ENCODE measurements at regions not wholly inside any gene's neighbourhood (a gene's known extent, or its start where the extent isn't known, plus 50 kb on each side); places are given as distances from the start of the nearest gene placed in this dataset.

GRCh38 chr4:19241895-19242294, 1009.8 kb upstream of the SLIT2 start:
- H3K9me3 Mint-ChIP-seq, result peaks cover 9% of the 10 kb centered on the region
- no peak overlapping the region for H3K4me3 Mint-ChIP-seq
- H3K27me3 Mint-ChIP-seq (ENCODE audit: low read depth), result no peaks in the 10 kb centered on the region
- H3K27ac Mint-ChIP-seq, result no peak overlapping the region
- no peak for TF ChIP-seq CTCF (IDR thresholded peaks at IDR 0.05; ENCODE audit: unreplicated experiment in 3 of 3)
- H3K36me3 Mint-ChIP-seq (ENCODE audit: low read depth), result no peaks in the 10 kb centered on the region
- H3K4me1 Mint-ChIP-seq, result no peaks in the 10 kb centered on the region

GRCh38 chr4:19239565-19239964, 1012.1 kb upstream of the SLIT2 start:
- Mint-ChIP-seq H3K27me3 (ENCODE audit: low read depth) (no peaks in the 10 kb centered on the region), H3K4me1 (no peaks in the 10 kb centered on the region), H3K4me3 (no peak overlapping the region), H3K9me3 (no peaks in the 10 kb centered on the region), H3K36me3 (ENCODE audit: low read depth) (no peaks in the 10 kb centered on the region), H3K27ac (no peak overlapping the region)
- TF ChIP-seq CTCF (IDR thresholded peaks at IDR 0.05; ENCODE audit: unreplicated experiment in 3 of 3), result no peak

- Mint-ChIP-seq H3K27me3 (ENCODE audit: low read depth) (no peaks in the 10 kb centered on the region), H3K36me3 (ENCODE audit: low read depth) (no peaks in the 10 kb centered on the region), H3K9me3 (no peaks in the 10 kb centered on the region), H3K4me1 (no peaks in the 10 kb centered on the region), H3K4me3 (no peak overlapping the region), H3K27ac (no peak overlapping the region)
- no peak for TF ChIP-seq CTCF (IDR thresholded peaks at IDR 0.05; ENCODE audit: unreplicated experiment in 3 of 3)
These were observed 1015.2 kb upstream of the SLIT2 start for GRCh38 chr4:19236473-19236872.

- Mint-ChIP-seq H3K4me3 (no peak overlapping the region), H3K9me3 (no peaks in the 10 kb centered on the region), H3K27ac (no peak overlapping the region), H3K36me3 (ENCODE audit: low read depth) (no peaks in the 10 kb centered on the region), H3K4me1 (peaks cover 6% of the 10 kb centered on the region), H3K27me3 (ENCODE audit: low read depth) (no peaks in the 10 kb centered on the region)
- TF ChIP-seq CTCF (IDR thresholded peaks at IDR 0.05; ENCODE audit: unreplicated experiment in 3 of 3), result no peak
These were observed 1020.7 kb upstream of the SLIT2 start for GRCh38 chr4:19230906-19231545.

GRCh38 chr4:19227701-19228100, 1024.0 kb upstream of the SLIT2 start:
- no peak overlapping the region for H3K4me3 Mint-ChIP-seq
- peaks cover 6% of the 10 kb centered on the region for H3K4me1 Mint-ChIP-seq
- H3K9me3 Mint-ChIP-seq, result no peaks in the 10 kb centered on the region
- H3K27me3 Mint-ChIP-seq (ENCODE audit: low read depth), result no peaks in the 10 kb centered on the region
- H3K27ac Mint-ChIP-seq, result no peak overlapping the region
- no peaks in the 10 kb centered on the region for H3K36me3 Mint-ChIP-seq (ENCODE audit: low read depth)
- TF ChIP-seq CTCF (IDR thresholded peaks at IDR 0.05; ENCODE audit: unreplicated experiment in 3 of 3), result no peak

GRCh38 chr4:19224820-19225219, 1026.9 kb upstream of the SLIT2 start:
- peak overlapping the region in 1 of 3 experiments; percentile 11 for H3K27ac Mint-ChIP-seq
- peak; percentile 39 to 59 (median 39) for TF ChIP-seq CTCF (IDR thresholded peaks at IDR 0.05; ENCODE audit: unreplicated experiment in 3 of 3)
- H3K27me3 Mint-ChIP-seq (ENCODE audit: low read depth), result no peaks in the 10 kb centered on the region
- H3K4me1 Mint-ChIP-seq, result peaks cover 6% of the 10 kb centered on the region
- H3K4me3 Mint-ChIP-seq, result no peak overlapping the region
- H3K36me3 Mint-ChIP-seq (ENCODE audit: low read depth), result no peaks in the 10 kb centered on the region
- no peaks in the 10 kb centered on the region for H3K9me3 Mint-ChIP-seq
